PFSK-1 (cell line): ENCODE measurements at regions not wholly inside any gene's neighbourhood (a gene's known extent, or its start where the extent isn't known, plus 50 kb on each side); places are given as distances from the start of the nearest gene placed in this dataset.

ENCODE experiments used
- FOXP2 ChIP-seq: optimal IDR thresholded peaks from 2 replicates; pipeline ENCODE3; 2011; ENCODE audit warnings: borderline replicate concordance, control low read depth, inconsistent platforms; ENCODE audit not compliant: insufficient read depth; ENCODE audit errors: extremely low read length, extremely low read depth
- POLR2AphosphoS5 ChIP-seq: IDR thresholded peaks from 2 replicates; pipeline ENCODE4 v1.6.1; 2012; ENCODE audit warnings: low read depth, mild to moderate bottlenecking, control low read depth, low read length, moderate library complexity
- SIN3A ChIP-seq: IDR thresholded peaks from 2 replicates; pipeline ENCODE4 v1.6.1; 2012; ENCODE audit warnings: mild to moderate bottlenecking, low read length, moderate library complexity, borderline replicate concordance; ENCODE audit not compliant: insufficient read depth
- TAF1 ChIP-seq: IDR thresholded peaks from 2 replicates; pipeline ENCODE4 v1.6.1; 2012; ENCODE audit warnings: low read length, control low read depth, borderline replicate concordance; ENCODE audit not compliant: insufficient read depth
- TF ChIP-seq, protein P1 (sequence below), 2 experiments: IDR thresholded peaks; 2 replicates each; pipeline versions ENCODE4 v1.6.1 to v1.8.0; 2011 to 2012; ENCODE audit warnings: low read depth in 2 of 2, low read length in 2 of 2, control low read depth in 1 of 2, inconsistent platforms in 1 of 2, mild to moderate bottlenecking in 1 of 2, moderate library complexity in 1 of 2; ENCODE audit not compliant: insufficient read depth in 1 of 2

DNA sequence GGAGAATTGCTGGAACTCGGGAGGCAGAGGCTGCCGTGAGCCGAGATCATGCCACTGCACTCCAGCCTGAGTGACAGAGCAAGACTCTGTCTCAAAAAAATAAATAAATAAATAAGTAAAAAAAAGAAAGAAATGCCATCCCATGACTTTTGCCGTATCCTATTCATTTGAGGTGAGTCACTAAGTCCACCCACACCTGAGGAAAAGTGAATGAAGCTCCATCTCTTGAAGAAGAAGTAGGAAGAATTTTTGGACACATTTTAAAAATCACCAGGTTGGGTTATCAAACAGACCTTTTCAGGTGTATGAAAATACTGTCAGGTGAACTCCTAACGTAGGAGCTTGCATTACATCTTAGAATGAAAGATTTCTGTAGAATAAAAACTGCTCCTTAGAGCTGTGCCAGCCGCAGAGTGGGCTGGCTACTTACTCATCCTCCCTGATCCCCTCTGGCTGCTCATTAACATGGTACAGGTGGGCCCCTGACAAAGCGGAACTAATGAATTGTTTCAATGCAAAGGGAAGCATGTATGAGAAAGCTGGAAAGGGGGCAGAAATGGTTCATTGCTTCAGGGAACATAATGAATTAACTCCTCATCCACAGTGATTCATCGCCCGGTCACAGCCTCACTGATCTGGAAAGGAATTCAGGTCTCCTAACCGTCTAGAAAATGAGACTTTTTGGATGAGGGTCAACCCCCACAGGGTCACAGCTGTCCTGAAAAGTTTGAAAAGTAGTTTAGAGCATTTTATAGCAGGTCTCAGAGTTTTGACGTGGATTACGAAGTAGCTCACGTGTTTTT lies 191.4 kb downstream of the SPP2 start:
- TF ChIP-seq SIN3A, result no peak

GRCh38 chr2:234240917-234241316 lies 190.4 kb downstream of the SPP2 start:
- no peak for TF ChIP-seq SIN3A

DNA sequence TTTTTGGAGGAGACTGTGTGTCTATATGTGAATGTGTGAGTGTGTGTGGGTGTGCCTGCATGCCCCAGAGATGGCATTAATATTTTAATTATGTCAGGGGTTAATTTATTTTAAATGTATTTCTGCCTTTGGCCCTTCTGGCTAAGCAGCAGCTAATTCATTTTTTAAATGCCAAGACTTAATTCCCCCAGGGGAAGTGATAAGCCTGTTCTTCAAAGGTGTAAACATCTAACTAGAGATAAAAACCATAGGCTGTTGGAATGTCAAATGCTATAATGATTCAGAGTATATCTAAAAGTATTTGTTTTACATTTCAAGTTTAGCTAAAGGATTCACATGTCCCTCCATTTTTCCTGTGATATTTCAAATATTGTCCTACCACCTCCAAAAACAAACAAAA lies 184.7 kb downstream of the SPP2 start:
- TF ChIP-seq SIN3A (no peak), TAF1 (no peak), FOXP2 (no peak), POLR2AphosphoS5 (no peak)
- TF ChIP-seq, protein P1, sequence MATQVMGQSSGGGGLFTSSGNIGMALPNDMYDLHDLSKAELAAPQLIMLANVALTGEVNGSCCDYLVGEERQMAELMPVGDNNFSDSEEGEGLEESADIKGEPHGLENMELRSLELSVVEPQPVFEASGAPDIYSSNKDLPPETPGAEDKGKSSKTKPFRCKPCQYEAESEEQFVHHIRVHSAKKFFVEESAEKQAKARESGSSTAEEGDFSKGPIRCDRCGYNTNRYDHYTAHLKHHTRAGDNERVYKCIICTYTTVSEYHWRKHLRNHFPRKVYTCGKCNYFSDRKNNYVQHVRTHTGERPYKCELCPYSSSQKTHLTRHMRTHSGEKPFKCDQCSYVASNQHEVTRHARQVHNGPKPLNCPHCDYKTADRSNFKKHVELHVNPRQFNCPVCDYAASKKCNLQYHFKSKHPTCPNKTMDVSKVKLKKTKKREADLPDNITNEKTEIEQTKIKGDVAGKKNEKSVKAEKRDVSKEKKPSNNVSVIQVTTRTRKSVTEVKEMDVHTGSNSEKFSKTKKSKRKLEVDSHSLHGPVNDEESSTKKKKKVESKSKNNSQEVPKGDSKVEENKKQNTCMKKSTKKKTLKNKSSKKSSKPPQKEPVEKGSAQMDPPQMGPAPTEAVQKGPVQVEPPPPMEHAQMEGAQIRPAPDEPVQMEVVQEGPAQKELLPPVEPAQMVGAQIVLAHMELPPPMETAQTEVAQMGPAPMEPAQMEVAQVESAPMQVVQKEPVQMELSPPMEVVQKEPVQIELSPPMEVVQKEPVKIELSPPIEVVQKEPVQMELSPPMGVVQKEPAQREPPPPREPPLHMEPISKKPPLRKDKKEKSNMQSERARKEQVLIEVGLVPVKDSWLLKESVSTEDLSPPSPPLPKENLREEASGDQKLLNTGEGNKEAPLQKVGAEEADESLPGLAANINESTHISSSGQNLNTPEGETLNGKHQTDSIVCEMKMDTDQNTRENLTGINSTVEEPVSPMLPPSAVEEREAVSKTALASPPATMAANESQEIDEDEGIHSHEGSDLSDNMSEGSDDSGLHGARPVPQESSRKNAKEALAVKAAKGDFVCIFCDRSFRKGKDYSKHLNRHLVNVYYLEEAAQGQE (IDR thresholded peaks at IDR 0.05; ENCODE audit: insufficient read depth in 1 of 2, low read depth in 2 of 2, low read length in 2 of 2), result no peak

- TF ChIP-seq TAF1 (no peak), SIN3A (no peak), POLR2AphosphoS5 (no peak), FOXP2 (no peak)
- TF ChIP-seq, protein P1 (IDR thresholded peaks at IDR 0.05; ENCODE audit: insufficient read depth in 1 of 2, low read depth in 2 of 2, low read length in 2 of 2), result no peak
These were observed 181.0 kb downstream of the SPP2 start for GRCh38 chr2:234231460-234231859.

- TF ChIP-seq TAF1 (no peak), POLR2AphosphoS5 (no peak), SIN3A (no peak), FOXP2 (no peak)
- TF ChIP-seq, protein P1 (IDR thresholded peaks at IDR 0.05; ENCODE audit: insufficient read depth in 1 of 2, low read depth in 2 of 2, low read length in 2 of 2), result no peak
These were observed 168.5 kb downstream of the SPP2 start for GRCh38 chr2:234219046-234219310.

- TF ChIP-seq, protein P1 (IDR thresholded peaks at IDR 0.05; ENCODE audit: insufficient read depth in 1 of 2, low read depth in 2 of 2, low read length in 2 of 2), result no peak
- no peak for TF ChIP-seq POLR2AphosphoS5
- no peak for TF ChIP-seq TAF1
- no peak for TF ChIP-seq SIN3A
- no peak for TF ChIP-seq FOXP2
These were observed 168.0 kb downstream of the SPP2 start for GRCh38 chr2:234218266-234219045.
